T-helper 17 cell (primary cell): ENCODE measurements at regions not wholly inside any gene's neighbourhood (a gene's known extent, or its start where the extent isn't known, plus 50 kb on each side); places are given as distances from the start of the nearest gene placed in this dataset.

Source experiments
- ATAC-seq: fragments of 150-1000 bp; cut with Tn5 transposase; 2 replicates; pipeline ENCODE4 v1.10.0; 2021; ENCODE audit warnings: mild to moderate bottlenecking, moderate library complexity
- DNase-seq, 3 donors: peaks; one replicate each; pipeline versions ENCODE4 v3.0.0 to v3.0.0-alpha.2; 2020 to 2021
- H3K9me3 ChIP-seq: one replicate; pipeline ENCODE4 v1.7.0; 2013; ENCODE audit warnings: low read length, mild to moderate bottlenecking; ENCODE audit not compliant: control insufficient read depth, poor library complexity, severe bottlenecking
- H3K27ac Mint-ChIP-seq: one replicate; pipeline ENCODE4 v1.8.0; 2022; ENCODE audit warnings: mild to moderate bottlenecking, moderate library complexity, mixed read lengths
- H3K27me3 Mint-ChIP-seq: one replicate; pipeline ENCODE4 v1.8.0; 2022; ENCODE audit warnings: mixed read lengths
- H3K36me3 Mint-ChIP-seq: one replicate; pipeline ENCODE4 v1.8.0; 2022; ENCODE audit warnings: low read depth, mixed read lengths
- H3K4me1 Mint-ChIP-seq: one replicate; pipeline ENCODE4 v1.8.0; 2022; ENCODE audit warnings: mild to moderate bottlenecking, mixed read lengths
- H3K4me3 Mint-ChIP-seq: one replicate; pipeline ENCODE4 v1.8.0; 2022; ENCODE audit warnings: mild to moderate bottlenecking, moderate library complexity, mixed read lengths

GRCh38 chr4:112895811-112896608, 153.4 kb upstream of the ANK2 start:
- H3K27me3 Mint-ChIP-seq = peaks cover 44% of the 10 kb centered on the region
- no peak overlapping the region for H3K27ac Mint-ChIP-seq
- ATAC-seq = no peak
- H3K36me3 Mint-ChIP-seq = no peaks in the 10 kb centered on the region
- H3K9me3 ChIP-seq = no peaks in the 10 kb centered on the region
- H3K4me3 Mint-ChIP-seq = no peak overlapping the region
- no peaks in the 10 kb centered on the region for H3K4me1 Mint-ChIP-seq
- DNase-seq = no peak

GRCh38 chr4:112896609-112897190, 152.8 kb upstream of the ANK2 start:
- DNase-seq = no peak
- no peaks in the 10 kb centered on the region for H3K36me3 Mint-ChIP-seq
- no peaks in the 10 kb centered on the region for H3K4me1 Mint-ChIP-seq
- ATAC-seq = no peak
- no peaks in the 10 kb centered on the region for H3K9me3 ChIP-seq
- H3K27me3 Mint-ChIP-seq = peaks cover 48% of the 10 kb centered on the region
- H3K4me3 Mint-ChIP-seq = no peak overlapping the region
- H3K27ac Mint-ChIP-seq = no peak overlapping the region

- Mint-ChIP-seq H3K4me3 (no peak overlapping the region), H3K36me3 (no peaks in the 10 kb centered on the region), H3K27me3 (peaks cover 55% of the 10 kb centered on the region), H3K27ac (no peak overlapping the region), H3K4me1 (no peaks in the 10 kb centered on the region)
- H3K9me3 ChIP-seq = no peaks in the 10 kb centered on the region
- DNase-seq = no peak
- no peak for ATAC-seq
Measured at GRCh38 chr4:112897543-112897942, 151.9 kb upstream of the ANK2 start.

GRCh38 chr4:112898357-112899141, 150.9 kb upstream of the ANK2 start:
- Mint-ChIP-seq H3K27ac (no peak overlapping the region), H3K4me1 (no peaks in the 10 kb centered on the region), H3K27me3 (peaks cover 60% of the 10 kb centered on the region), H3K4me3 (no peak overlapping the region), H3K36me3 (no peaks in the 10 kb centered on the region)
- DNase-seq (no peak), ATAC-seq (no peak)
- no peaks in the 10 kb centered on the region for H3K9me3 ChIP-seq

GRCh38 chr4:112900416-112900815, 149.0 kb upstream of the ANK2 start:
- H3K4me1 Mint-ChIP-seq = no peaks in the 10 kb centered on the region
- ATAC-seq (no peak), DNase-seq (no peak)
- no peaks in the 10 kb centered on the region for H3K9me3 ChIP-seq
- H3K4me3 Mint-ChIP-seq = no peak overlapping the region
- peaks cover 57% of the 10 kb centered on the region for H3K27me3 Mint-ChIP-seq
- H3K36me3 Mint-ChIP-seq = no peaks in the 10 kb centered on the region
- H3K27ac Mint-ChIP-seq = no peak overlapping the region

- no peak overlapping the region for H3K4me3 Mint-ChIP-seq
- H3K4me1 Mint-ChIP-seq = no peaks in the 10 kb centered on the region
- no peak overlapping the region for H3K27ac Mint-ChIP-seq
- no peaks in the 10 kb centered on the region for H3K36me3 Mint-ChIP-seq
- ATAC-seq (no peak), DNase-seq (no peak)
- H3K27me3 Mint-ChIP-seq = peaks cover 42% of the 10 kb centered on the region
- H3K9me3 ChIP-seq = no peaks in the 10 kb centered on the region
Measured at GRCh38 chr4:112901962-112902411, 147.5 kb upstream of the ANK2 start.

- Mint-ChIP-seq H3K4me3 (no peak overlapping the region), H3K36me3 (no peaks in the 10 kb centered on the region), H3K27ac (no peak overlapping the region), H3K27me3 (peaks cover 24% of the 10 kb centered on the region), H3K4me1 (peaks cover 5% of the 10 kb centered on the region)
- no peak for ATAC-seq
- H3K9me3 ChIP-seq = no peaks in the 10 kb centered on the region
- DNase-seq = no peak
Measured at GRCh38 chr4:112905728-112906127, 143.7 kb upstream of the ANK2 start.

GRCh38 chr4:112908511-112908910, 140.9 kb upstream of the ANK2 start:
- H3K4me1 Mint-ChIP-seq = peaks cover 5% of the 10 kb centered on the region
- no peaks in the 10 kb centered on the region for H3K36me3 Mint-ChIP-seq
- ATAC-seq = no peak
- no peaks in the 10 kb centered on the region for H3K9me3 ChIP-seq
- no peak for DNase-seq
- no peak overlapping the region for H3K4me3 Mint-ChIP-seq
- H3K27ac Mint-ChIP-seq = no peak overlapping the region
- H3K27me3 Mint-ChIP-seq = peaks cover 5% of the 10 kb centered on the region

- no peaks in the 10 kb centered on the region for H3K36me3 Mint-ChIP-seq
Measured at GRCh38 chr4:112910109-112910736, 139.2 kb upstream of the ANK2 start.

GRCh38 chr4:112916868-112917267, 132.6 kb upstream of the ANK2 start:
- H3K27me3 Mint-ChIP-seq = peaks cover under 1% of the 10 kb centered on the region
- H3K4me1 Mint-ChIP-seq = no peaks in the 10 kb centered on the region
- no peak for DNase-seq
- no peak for ATAC-seq
- no peaks in the 10 kb centered on the region for H3K36me3 Mint-ChIP-seq
- H3K4me3 Mint-ChIP-seq = no peak overlapping the region
- no peaks in the 10 kb centered on the region for H3K9me3 ChIP-seq
- H3K27ac Mint-ChIP-seq = no peak overlapping the region

More at GRCh38 chr4:112910109-112910736, 139.2 kb upstream of the ANK2 start:
- ATAC-seq (no peak), DNase-seq (no peak)
- Mint-ChIP-seq H3K4me3 (no peak overlapping the region), H3K27me3 (peaks cover 5% of the 10 kb centered on the region), H3K4me1 (peaks cover 5% of the 10 kb centered on the region), H3K27ac (no peak overlapping the region)
- H3K9me3 ChIP-seq = no peaks in the 10 kb centered on the region

- ATAC-seq = no peak
- no peaks in the 10 kb centered on the region for H3K9me3 ChIP-seq
- no peak overlapping the region for H3K27ac Mint-ChIP-seq
- H3K36me3 Mint-ChIP-seq = no peaks in the 10 kb centered on the region
- no peak for DNase-seq
- H3K27me3 Mint-ChIP-seq = peaks cover 6% of the 10 kb centered on the region
- H3K4me3 Mint-ChIP-seq = no peak overlapping the region
- H3K4me1 Mint-ChIP-seq = no peaks in the 10 kb centered on the region
Measured at GRCh38 chr4:112923516-112923915, 125.9 kb upstream of the ANK2 start.

- H3K9me3 ChIP-seq = no peaks in the 10 kb centered on the region
- Mint-ChIP-seq H3K27ac (no peak overlapping the region), H3K4me1 (no peaks in the 10 kb centered on the region), H3K4me3 (no peak overlapping the region), H3K27me3 (peaks cover 21% of the 10 kb centered on the region), H3K36me3 (no peaks in the 10 kb centered on the region)
- DNase-seq (no peak), ATAC-seq (no peak)
Measured at GRCh38 chr4:112926819-112927218, 122.6 kb upstream of the ANK2 start.

- H3K4me1 Mint-ChIP-seq = no peaks in the 10 kb centered on the region
- peaks cover 20% of the 10 kb centered on the region for H3K27me3 Mint-ChIP-seq
- no peaks in the 10 kb centered on the region for H3K9me3 ChIP-seq
- H3K36me3 Mint-ChIP-seq = no peaks in the 10 kb centered on the region
- H3K27ac Mint-ChIP-seq = no peak overlapping the region
- H3K4me3 Mint-ChIP-seq = no peak overlapping the region
- no peak for DNase-seq
- ATAC-seq = no peak
Measured at GRCh38 chr4:112927544-112927943, 121.9 kb upstream of the ANK2 start.
